ENCODE measurements at regions not wholly inside any gene's neighbourhood (a gene's known extent, or its start where the extent isn't known, plus 50 kb on each side); places are given as distances from the start of the nearest gene placed in this dataset.

GRCh38 chr6:14943116-14943515, 302.8 kb upstream of the JARID2 start:
- Mint-ChIP-seq H3K27ac (no peak overlapping the region), H3K4me3 (no peak overlapping the region), H3K27me3 (no peaks in the 10 kb centered on the region), H3K9me3 (no peaks in the 10 kb centered on the region), H3K4me1 (peaks cover 17% of the 10 kb centered on the region)
- ATAC-seq (no peak), DNase-seq (no peak)

DNA sequence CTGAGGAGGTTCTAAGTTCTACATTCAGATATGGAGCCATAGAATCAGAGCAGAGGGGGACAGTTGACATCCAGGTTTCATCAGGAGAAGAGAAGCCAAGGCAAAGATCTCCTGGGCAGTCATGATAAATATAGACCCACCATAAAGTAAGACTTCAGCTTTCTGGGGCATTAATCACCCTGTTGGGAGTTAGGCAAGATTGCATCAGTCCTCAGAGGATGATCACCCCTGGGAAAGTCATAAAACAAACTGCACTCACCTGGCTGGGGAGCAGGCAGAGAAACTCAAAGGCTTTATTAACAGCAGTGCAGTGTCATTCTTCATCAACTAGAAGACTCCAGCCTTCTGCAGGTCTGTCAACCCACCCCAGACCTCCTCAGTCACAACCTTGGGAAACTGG, 301.3 kb upstream of the JARID2 start:
- Mint-ChIP-seq H3K27me3 (no peaks in the 10 kb centered on the region), H3K27ac (peak overlapping the region in 1 of 2 donors; percentile 33), H3K9me3 (no peaks in the 10 kb centered on the region), H3K4me3 (no peak overlapping the region), H3K4me1 (peaks cover 17% of the 10 kb centered on the region)
- no peak for DNase-seq
- no peak for ATAC-seq

DNA sequence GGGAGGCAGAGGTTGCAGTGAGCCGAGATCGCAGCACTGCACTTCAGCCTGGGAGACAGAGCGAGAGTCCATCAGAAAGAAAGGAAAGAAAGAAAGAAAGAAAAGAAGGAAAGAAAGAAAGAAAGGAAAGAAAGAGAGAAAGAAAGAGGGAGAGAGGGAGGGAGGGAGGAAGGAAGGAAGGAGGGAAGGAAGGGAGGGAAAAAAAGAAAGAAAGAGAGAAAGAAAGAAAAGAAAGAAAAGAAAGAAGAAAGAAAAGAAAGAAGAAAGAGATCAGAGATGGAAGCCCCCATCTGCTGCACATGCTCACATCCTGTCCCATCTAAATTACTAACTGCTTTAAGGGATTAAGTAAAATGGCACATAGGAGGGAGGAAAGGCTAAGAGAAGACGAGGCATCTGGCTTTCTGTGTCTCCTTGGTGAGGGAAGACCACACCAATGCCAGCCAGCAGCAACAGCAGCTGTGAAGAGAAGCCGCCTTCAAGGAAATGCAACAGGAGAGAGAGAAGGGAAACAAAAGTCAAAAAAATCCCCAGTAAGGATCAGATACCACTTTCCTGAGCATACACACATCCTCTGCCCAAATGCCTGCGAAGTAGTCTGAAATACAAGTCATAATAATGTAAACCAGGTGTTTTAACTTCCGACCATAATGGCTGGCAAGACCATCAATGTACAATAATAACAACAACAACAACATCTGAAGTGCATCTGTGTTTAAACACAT, 300.2 kb upstream of the JARID2 start:
- DNase-seq (no peak), ATAC-seq (no peak)
- Mint-ChIP-seq H3K9me3 (no peaks in the 10 kb centered on the region), H3K27ac (peak overlapping the region in 1 of 2 donors; percentile 25), H3K4me3 (no peak overlapping the region), H3K4me1 (peaks cover 17% of the 10 kb centered on the region), H3K27me3 (no peaks in the 10 kb centered on the region)

DNA sequence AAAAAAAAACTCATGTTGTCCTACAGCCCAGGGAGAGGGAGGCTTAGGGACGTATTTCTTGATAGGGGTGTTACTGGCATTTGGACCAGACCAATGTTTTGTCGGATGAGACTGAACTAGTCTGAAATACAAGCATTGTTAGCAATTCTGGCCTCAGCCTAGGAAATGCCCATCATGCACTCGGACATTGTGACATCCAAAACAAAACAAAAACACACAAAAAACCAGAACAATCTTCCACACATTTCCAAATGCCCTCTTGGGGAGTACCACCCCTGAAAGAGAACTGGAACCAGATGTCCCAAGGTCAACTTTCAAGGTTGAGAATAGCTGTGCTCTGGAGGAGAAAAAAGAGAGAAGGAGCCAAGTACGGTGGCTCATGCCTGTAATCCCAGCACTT, 299.1 kb upstream of the JARID2 start:
- H3K27ac Mint-ChIP-seq = no peak overlapping the region
- H3K4me3 Mint-ChIP-seq = no peak overlapping the region
- H3K4me1 Mint-ChIP-seq = peaks cover 17% of the 10 kb centered on the region
- DNase-seq (no peak), ATAC-seq (no peak)
- no peaks in the 10 kb centered on the region for H3K9me3 Mint-ChIP-seq
- no peaks in the 10 kb centered on the region for H3K27me3 Mint-ChIP-seq

DNA sequence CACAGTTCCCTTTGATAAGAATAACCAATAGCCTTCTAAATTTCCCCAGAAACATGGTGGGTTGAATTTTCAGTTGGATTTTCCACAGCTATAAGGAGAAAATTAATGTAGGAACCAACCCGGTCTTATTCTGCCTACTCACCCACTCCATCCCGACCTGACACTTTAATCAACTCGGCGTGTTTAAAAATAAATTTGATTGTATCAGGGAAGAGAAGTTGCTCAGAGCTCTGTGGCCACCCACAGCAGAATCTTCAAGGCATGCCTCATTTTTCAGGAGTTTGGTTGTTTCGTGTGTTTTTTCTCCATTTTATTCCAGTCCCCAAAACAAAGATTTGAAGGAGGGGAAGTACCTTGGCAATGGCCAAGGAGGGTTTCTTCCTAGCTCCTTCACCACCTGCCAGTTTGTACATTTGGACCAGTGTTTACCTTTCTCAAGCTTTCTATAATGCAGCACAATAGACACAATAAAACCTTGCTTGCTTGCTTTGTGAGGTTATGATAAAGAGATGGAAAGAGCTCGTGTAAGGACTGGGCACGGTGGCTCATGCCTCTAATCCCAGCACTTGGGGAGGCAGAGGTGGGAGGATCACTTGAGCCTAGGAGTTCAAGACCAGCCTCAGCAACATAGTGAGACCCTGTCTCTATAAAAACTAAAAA, 297.2 kb upstream of the JARID2 start:
- Mint-ChIP-seq H3K4me1 (peaks cover 17% of the 10 kb centered on the region), H3K9me3 (peaks cover 0 to 3% of the 10 kb centered on the region in 2 donors), H3K27ac (no peak overlapping the region), H3K4me3 (no peak overlapping the region), H3K27me3 (no peaks in the 10 kb centered on the region)
- ATAC-seq (no peak), DNase-seq (no peak)

DNA sequence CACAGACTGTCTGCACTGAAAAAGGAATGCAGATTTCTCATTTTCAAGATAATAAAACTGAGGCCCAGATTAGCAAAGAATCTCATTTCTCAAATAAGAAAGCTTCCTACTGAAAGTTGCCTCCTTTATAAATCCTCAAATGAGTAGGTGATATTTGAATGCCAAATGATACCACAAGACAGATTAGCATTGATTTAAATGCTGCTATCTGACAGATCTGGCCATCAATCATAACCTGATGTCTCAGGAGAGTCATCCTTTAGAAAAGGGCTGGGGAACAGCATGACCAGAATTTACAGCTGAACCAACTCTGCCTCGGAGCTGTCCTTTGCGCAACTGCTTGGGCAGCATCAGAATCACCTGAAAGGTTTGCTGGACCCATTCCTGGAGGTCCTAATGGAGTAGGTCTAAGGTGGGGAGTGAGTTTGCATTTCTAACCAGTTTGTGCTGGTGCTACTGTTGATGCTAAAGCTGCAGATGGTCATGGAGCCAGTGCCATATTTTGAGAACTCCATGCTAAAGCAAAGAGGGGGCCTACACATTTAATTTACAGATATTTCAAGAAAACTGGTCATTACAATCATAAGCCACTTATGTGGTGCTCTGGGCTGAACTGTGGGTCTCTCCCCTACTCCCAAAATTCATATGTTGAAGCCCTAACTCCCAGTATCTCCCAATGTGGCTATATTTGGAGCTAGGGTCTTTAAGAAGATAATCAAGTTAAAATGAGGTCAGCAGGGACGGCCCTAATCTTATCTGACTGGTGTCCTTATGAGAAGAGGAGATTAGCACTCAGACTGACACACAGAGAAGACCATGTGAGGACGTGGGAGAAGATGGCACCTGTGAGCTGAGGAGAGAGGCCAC, 295.5 kb upstream of the JARID2 start:
- H3K27me3 Mint-ChIP-seq = no peaks in the 10 kb centered on the region
- ATAC-seq = no peak
- peaks cover 4 to 15% of the 10 kb centered on the region in 2 donors for H3K9me3 Mint-ChIP-seq
- H3K4me3 Mint-ChIP-seq = no peak overlapping the region
- DNase-seq = no peak
- no peak overlapping the region for H3K27ac Mint-ChIP-seq
- H3K4me1 Mint-ChIP-seq = peaks cover 9% of the 10 kb centered on the region

- no peaks in the 10 kb centered on the region for H3K27me3 Mint-ChIP-seq
- H3K4me1 Mint-ChIP-seq = peaks cover 3% of the 10 kb centered on the region
- DNase-seq (no peak), ATAC-seq (no peak)
- H3K9me3 Mint-ChIP-seq = peaks cover 5 to 17% of the 10 kb centered on the region in 2 donors
- no peak overlapping the region for H3K27ac Mint-ChIP-seq
- H3K4me3 Mint-ChIP-seq = no peak overlapping the region
Observed at GRCh38 chr6:14950970-14951276, 294.9 kb upstream of the JARID2 start.

DNA sequence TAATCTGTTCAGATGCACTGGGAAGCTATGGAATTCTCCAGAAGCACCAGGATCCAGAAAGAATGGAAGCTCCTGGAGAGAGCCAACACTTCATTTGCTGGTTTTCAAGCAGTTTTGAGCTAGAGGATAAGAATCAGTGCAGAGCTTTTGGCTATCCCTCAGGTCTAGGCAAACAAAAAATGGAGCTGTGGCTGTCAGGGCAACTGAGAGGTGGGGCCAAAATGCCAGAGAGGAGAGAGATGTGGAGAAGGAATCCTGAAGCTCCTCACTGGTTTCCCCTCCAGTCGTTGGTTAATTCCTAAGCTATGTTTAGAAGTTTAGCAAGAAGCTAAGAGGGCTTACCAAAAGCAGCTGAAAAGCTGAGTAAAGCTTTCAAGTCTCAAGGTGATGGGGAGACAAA, 294.2 kb upstream of the JARID2 start:
- DNase-seq (no peak), ATAC-seq (no peak)
- Mint-ChIP-seq H3K4me3 (no peak overlapping the region), H3K4me1 (no peaks in the 10 kb centered on the region), H3K27me3 (no peaks in the 10 kb centered on the region), H3K9me3 (peaks cover 10 to 24% of the 10 kb centered on the region in 2 donors), H3K27ac (no peak overlapping the region)

GRCh38 chr6:14953836-14954235, 292.0 kb upstream of the JARID2 start:
- no peak for DNase-seq
- no peak for ATAC-seq
- no peak overlapping the region for H3K27ac Mint-ChIP-seq
- no peaks in the 10 kb centered on the region for H3K27me3 Mint-ChIP-seq
- H3K4me1 Mint-ChIP-seq = no peaks in the 10 kb centered on the region
- no peak overlapping the region for H3K4me3 Mint-ChIP-seq
- peaks cover 10 to 24% of the 10 kb centered on the region in 2 donors for H3K9me3 Mint-ChIP-seq

DNA sequence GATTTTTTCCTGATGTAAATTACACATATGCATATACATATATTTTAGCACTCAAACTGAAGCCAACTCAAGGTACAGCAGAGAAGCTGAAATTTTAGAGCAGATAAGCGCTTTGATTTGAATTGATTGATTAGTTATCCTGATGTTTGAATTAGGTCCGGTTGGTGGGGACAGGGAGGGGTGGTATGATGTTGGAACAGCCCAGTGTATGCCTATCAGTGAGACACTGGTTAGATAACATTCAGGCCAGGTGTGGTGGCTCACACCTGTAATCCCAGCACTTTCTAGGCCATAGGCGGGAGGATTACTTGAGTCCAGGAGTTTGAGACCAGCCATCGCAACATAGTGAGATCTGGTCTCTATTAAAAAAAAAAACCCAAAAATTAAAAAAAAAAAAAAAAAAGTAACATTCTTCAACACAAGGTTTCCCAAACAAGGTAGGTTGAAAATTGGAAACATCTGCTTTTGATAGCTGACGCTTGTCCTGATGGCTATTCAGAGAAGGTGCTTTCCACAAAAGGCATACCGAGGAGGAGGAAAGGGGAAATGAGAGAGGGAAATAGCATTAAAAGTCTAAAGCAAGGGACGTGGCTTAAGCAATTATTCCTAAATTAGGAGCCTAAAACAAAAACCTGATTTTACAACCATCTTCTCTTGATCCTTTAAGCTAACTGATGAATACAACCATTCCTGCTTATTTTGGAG, 288.4 kb upstream of the JARID2 start:
- H3K4me3 Mint-ChIP-seq = no peak overlapping the region
- no peaks in the 10 kb centered on the region for H3K4me1 Mint-ChIP-seq
- H3K9me3 Mint-ChIP-seq = peaks cover 10 to 24% of the 10 kb centered on the region in 2 donors
- no peaks in the 10 kb centered on the region for H3K27me3 Mint-ChIP-seq
- ATAC-seq (no peak), DNase-seq (no peak)
- H3K27ac Mint-ChIP-seq = no peak overlapping the region

- Mint-ChIP-seq H3K9me3 (peaks cover 10 to 16% of the 10 kb centered on the region in 2 donors), H3K4me3 (no peak overlapping the region), H3K27me3 (no peaks in the 10 kb centered on the region), H3K4me1 (no peaks in the 10 kb centered on the region), H3K27ac (no peak overlapping the region)
- no peak for DNase-seq
- no peak for ATAC-seq
Observed at GRCh38 chr6:14959324-14959885, 286.5 kb upstream of the JARID2 start.

GRCh38 chr6:14964556-14965270, 281.2 kb upstream of the JARID2 start:
- Mint-ChIP-seq H3K27me3 (no peaks in the 10 kb centered on the region), H3K4me3 (no peak overlapping the region), H3K27ac (no peak overlapping the region), H3K4me1 (no peaks in the 10 kb centered on the region), H3K9me3 (peaks cover 3 to 7% of the 10 kb centered on the region in 2 donors)
- ATAC-seq = no peak
- no peak for DNase-seq

GRCh38 chr6:14965424-14966075, 280.3 kb upstream of the JARID2 start:
- Mint-ChIP-seq H3K4me3 (no peak overlapping the region), H3K27me3 (no peaks in the 10 kb centered on the region), H3K4me1 (no peaks in the 10 kb centered on the region), H3K9me3 (peaks cover 3 to 7% of the 10 kb centered on the region in 2 donors), H3K27ac (no peak overlapping the region)
- ATAC-seq (no peak), DNase-seq (no peak)

DNA sequence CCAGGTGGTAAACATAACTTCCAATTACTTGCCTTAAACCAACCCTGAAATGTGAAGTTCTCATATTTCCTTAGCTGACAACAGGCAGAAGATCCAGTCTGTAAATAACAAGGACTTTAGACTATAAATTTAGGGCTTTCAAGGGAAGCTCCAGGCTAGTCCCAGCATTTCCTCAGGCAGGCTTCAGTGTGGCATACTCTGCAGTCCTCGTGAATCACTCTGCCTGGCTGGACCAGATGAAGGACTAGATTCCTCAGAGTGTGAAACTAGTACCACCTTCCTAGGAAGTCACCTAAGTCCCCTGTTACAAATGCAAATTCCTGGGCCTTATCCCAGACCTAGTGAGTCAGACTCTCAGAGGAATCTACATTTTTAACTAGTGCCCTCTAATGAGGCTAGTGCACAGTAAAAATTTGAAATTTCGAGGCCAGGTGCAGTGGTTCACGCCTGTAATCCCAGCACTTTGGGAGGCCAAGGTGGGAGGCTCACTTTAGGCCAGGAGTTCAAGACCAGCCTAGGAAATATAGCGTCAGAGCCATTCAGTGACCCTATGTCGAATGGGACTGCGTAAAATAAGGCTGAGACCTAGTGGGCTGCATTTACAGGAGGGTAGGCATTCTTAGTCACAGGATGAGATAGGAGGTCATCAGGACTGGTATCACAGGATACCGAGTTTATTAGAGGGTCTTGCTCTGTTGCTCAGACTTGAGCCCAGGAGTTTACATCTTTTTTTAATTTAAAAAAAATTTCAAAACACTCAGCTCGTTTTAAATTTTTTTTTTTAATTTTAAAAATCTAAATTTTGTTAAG, 279.6 kb upstream of the JARID2 start:
- DNase-seq (no peak), ATAC-seq (no peak)
- Mint-ChIP-seq H3K9me3 (peaks cover 3 to 7% of the 10 kb centered on the region in 2 donors), H3K4me1 (no peaks in the 10 kb centered on the region), H3K27me3 (no peaks in the 10 kb centered on the region), H3K4me3 (no peak overlapping the region), H3K27ac (no peak overlapping the region)

All from stimulated activated naive CD8-positive, alpha-beta T cell treated with anti-CD3 and anti-CD28 coated beads, Interleukin-15, amount 100 ng/mL, for 72 hours (primary cell).